ENCODE measurements at regions not wholly inside any gene's neighbourhood (a gene's known extent, or its start where the extent isn't known, plus 50 kb on each side); places are given as distances from the start of the nearest gene placed in this dataset.

GRCh38 chr1:8134546-8135235 is 108.6 kb upstream of the ERRFI1 start:
- H2BK120ac ChIP-seq (ENCODE audit: low read depth, low read length): peak overlapping the region; percentile 90

GRCh38 chr1:8133657-8134430 is 107.7 kb upstream of the ERRFI1 start:
- H4K8ac ChIP-seq (ENCODE audit: low read length): no peak overlapping the region
- H3K4me1 ChIP-seq (ENCODE audit: control insufficient read depth, insufficient read depth, low read depth, low read length): peaks cover 20% of the 10 kb centered on the region
- H3K9me3 ChIP-seq (ENCODE audit: control insufficient read depth, low read length): no peaks in the 10 kb centered on the region
- H3K27ac ChIP-seq (ENCODE audit: low read length, poor library complexity, severe bottlenecking): peak overlapping the region; percentile 85
- H3K4me2 ChIP-seq (ENCODE audit: low read length, poor library complexity, severe bottlenecking): peak overlapping the region; percentile 25
- H2AK5ac ChIP-seq (ENCODE audit: low read length, severe bottlenecking): peak overlapping the region; percentile 53
- H2BK12ac ChIP-seq (ENCODE audit: low read length in 2 of 2): peak overlapping the region; percentile 35 to 65
- H2BK5ac ChIP-seq (ENCODE audit: low read depth, low read length, poor library complexity, severe bottlenecking): no peak overlapping the region
- no peaks in the 10 kb centered on the region for H3K27me3 ChIP-seq (ENCODE audit: control insufficient read depth in 1 of 2, insufficient read depth in 1 of 2, low read length in 2 of 2)
- H3K4me3 ChIP-seq (ENCODE audit: insufficient read depth in 1 of 2, low read depth in 1 of 2, low read length in 2 of 2): peak overlapping the region in 1 of 2 experiments; percentile 60
- no peak overlapping the region for H2AFZ ChIP-seq (ENCODE audit: low read depth, low read length)
- peak overlapping the region; percentile 76 for H4K91ac ChIP-seq (ENCODE audit: low read length)
- H3K36me3 ChIP-seq (ENCODE audit: control insufficient read depth in 1 of 2, insufficient read depth in 2 of 2, low read depth in 1 of 2, low read length in 2 of 2): no peaks in the 10 kb centered on the region
- no peak overlapping the region for H3K23ac ChIP-seq (ENCODE audit: low read length in 2 of 2)
- no peak overlapping the region for H2BK15ac ChIP-seq (ENCODE audit: low read depth, poor library complexity, severe bottlenecking)
- H2BK120ac ChIP-seq (ENCODE audit: low read depth, low read length): no peak overlapping the region
- no peaks in the 10 kb centered on the region for H3K79me1 ChIP-seq (replicated peaks; ENCODE audit: low read length, poor library complexity, severe bottlenecking)
- H3K14ac ChIP-seq (ENCODE audit: low read length in 2 of 2): no peak overlapping the region
- DNase-seq: peak; percentile 95
- H3K4ac ChIP-seq (ENCODE audit: low read depth in 1 of 2, low read length in 2 of 2): peak overlapping the region in 1 of 2 experiments; percentile 81
- peak overlapping the region in 1 of 2 experiments; percentile 69 for H3K18ac ChIP-seq (ENCODE audit: low read depth in 1 of 2, low read length in 2 of 2)
- WGBS: 0% methylated on average over 1 of the region's 4 CpGs
- peak overlapping the region; percentile 75 for H3K9ac ChIP-seq (ENCODE audit: low read length)

More at GRCh38 chr1:8134546-8135235, 108.6 kb upstream of the ERRFI1 start:
- H2AK5ac ChIP-seq (ENCODE audit: low read length, severe bottlenecking): peak overlapping the region; percentile 12
- peak overlapping the region; percentile 85 for H3K27ac ChIP-seq (ENCODE audit: low read length, poor library complexity, severe bottlenecking)
- peak overlapping the region in 1 of 2 experiments; percentile 68 for H3K14ac ChIP-seq (ENCODE audit: low read length in 2 of 2)
- peak; percentile 66 for DNase-seq
- peak overlapping the region; percentile 85 to 88 for H3K18ac ChIP-seq (ENCODE audit: low read depth in 1 of 2, low read length in 2 of 2)
- no peaks in the 10 kb centered on the region for H3K79me1 ChIP-seq (replicated peaks; ENCODE audit: low read length, poor library complexity, severe bottlenecking)
- WGBS: 84% methylated on average over 14 of the region's 14 CpGs
- H2AFZ ChIP-seq (ENCODE audit: low read depth, low read length): no peak overlapping the region
- H3K23ac ChIP-seq (ENCODE audit: low read length in 2 of 2): no peak overlapping the region
- peak overlapping the region; percentile 38 for H4K8ac ChIP-seq (ENCODE audit: low read length)
- no peak overlapping the region for H3K4me2 ChIP-seq (ENCODE audit: low read length, poor library complexity, severe bottlenecking)
- H3K4me3 ChIP-seq (ENCODE audit: insufficient read depth in 1 of 2, low read depth in 1 of 2, low read length in 2 of 2): peak overlapping the region in 1 of 2 experiments; percentile 60
- H2BK15ac ChIP-seq (ENCODE audit: low read depth, poor library complexity, severe bottlenecking): peak overlapping the region; percentile 58
- H2BK12ac ChIP-seq (ENCODE audit: low read length in 2 of 2): peak overlapping the region; percentile 64 to 92
- H2BK5ac ChIP-seq (ENCODE audit: low read depth, low read length, poor library complexity, severe bottlenecking): no peak overlapping the region
- peak overlapping the region; percentile 75 for H3K9ac ChIP-seq (ENCODE audit: low read length)
- H3K4me1 ChIP-seq (ENCODE audit: control insufficient read depth, insufficient read depth, low read depth, low read length): peaks cover 20% of the 10 kb centered on the region
- no peaks in the 10 kb centered on the region for H3K9me3 ChIP-seq (ENCODE audit: control insufficient read depth, low read length)
- no peaks in the 10 kb centered on the region for H3K36me3 ChIP-seq (ENCODE audit: control insufficient read depth in 1 of 2, insufficient read depth in 2 of 2, low read depth in 1 of 2, low read length in 2 of 2)
- peak overlapping the region; percentile 77 for H4K91ac ChIP-seq (ENCODE audit: low read length)
- peak overlapping the region; percentile 42 to 75 for H3K4ac ChIP-seq (ENCODE audit: low read depth in 1 of 2, low read length in 2 of 2)
- no peaks in the 10 kb centered on the region for H3K27me3 ChIP-seq (ENCODE audit: control insufficient read depth in 1 of 2, insufficient read depth in 1 of 2, low read length in 2 of 2)

- Histone ChIP-seq H2AK5ac (ENCODE audit: low read length, severe bottlenecking) (peak overlapping the region; percentile 61), H3K27ac (ENCODE audit: low read length, poor library complexity, severe bottlenecking) (peak overlapping the region; percentile 73), H2BK15ac (ENCODE audit: low read depth, poor library complexity, severe bottlenecking) (peak overlapping the region; percentile 73), H2BK12ac (ENCODE audit: low read length in 2 of 2) (peak overlapping the region; percentile 89 to 99), H3K14ac (ENCODE audit: low read length in 2 of 2) (peak overlapping the region in 1 of 2 experiments; percentile 35), H3K27me3 (ENCODE audit: control insufficient read depth in 1 of 2, insufficient read depth in 1 of 2, low read length in 2 of 2) (no peaks in the 10 kb centered on the region), H4K8ac (ENCODE audit: low read length) (peak overlapping the region; percentile 95), H2BK5ac (ENCODE audit: low read depth, low read length, poor library complexity, severe bottlenecking) (no peak overlapping the region), H3K4me2 (ENCODE audit: low read length, poor library complexity, severe bottlenecking) (no peak overlapping the region), H3K9me3 (ENCODE audit: control insufficient read depth, low read length) (no peaks in the 10 kb centered on the region), H3K36me3 (ENCODE audit: control insufficient read depth in 1 of 2, insufficient read depth in 2 of 2, low read depth in 1 of 2, low read length in 2 of 2) (no peaks in the 10 kb centered on the region), H3K9ac (ENCODE audit: low read length) (peak overlapping the region; percentile 75), H3K4me3 (ENCODE audit: insufficient read depth in 1 of 2, low read depth in 1 of 2, low read length in 2 of 2) (peak overlapping the region in 1 of 2 experiments; percentile 61), H3K18ac (ENCODE audit: low read depth in 1 of 2, low read length in 2 of 2) (peak overlapping the region; percentile 64 to 94), H3K4ac (ENCODE audit: low read depth in 1 of 2, low read length in 2 of 2) (peak overlapping the region; percentile 82 to 90), H2AFZ (ENCODE audit: low read depth, low read length) (no peak overlapping the region), H2BK120ac (ENCODE audit: low read depth, low read length) (peak overlapping the region; percentile 91), H4K91ac (ENCODE audit: low read length) (peak overlapping the region; percentile 94), H3K4me1 (ENCODE audit: control insufficient read depth, insufficient read depth, low read depth, low read length) (peaks cover 16% of the 10 kb centered on the region), H3K79me1 (replicated peaks; ENCODE audit: low read length, poor library complexity, severe bottlenecking) (no peaks in the 10 kb centered on the region), H3K23ac (ENCODE audit: low read length in 2 of 2) (no peak overlapping the region)
- WGBS: 44% methylated on average over 5 of the region's 5 CpGs
- DNase-seq: peak; percentile 25
Observed at GRCh38 chr1:8133190-8133589, 107.1 kb upstream of the ERRFI1 start.

GRCh38 chr1:8127171-8127641 is 101.1 kb upstream of the ERRFI1 start:
- no peak overlapping the region for H3K23ac ChIP-seq (ENCODE audit: low read length in 2 of 2)
- no peak overlapping the region for H3K4me2 ChIP-seq (ENCODE audit: low read length, poor library complexity, severe bottlenecking)
- H3K14ac ChIP-seq (ENCODE audit: low read length in 2 of 2): peak overlapping the region in 1 of 2 experiments; percentile 53
- H3K79me1 ChIP-seq (replicated peaks; ENCODE audit: low read length, poor library complexity, severe bottlenecking): no peaks in the 10 kb centered on the region
- WGBS: 92% methylated on average over 3 of the region's 3 CpGs
- DNase-seq: peak; percentile 50
- H3K27ac ChIP-seq (ENCODE audit: low read length, poor library complexity, severe bottlenecking): no peak overlapping the region
- peak overlapping the region in 1 of 2 experiments; percentile 75 for H2BK12ac ChIP-seq (ENCODE audit: low read length in 2 of 2)
- H3K9ac ChIP-seq (ENCODE audit: low read length): peak overlapping the region; percentile 71
- H3K4me1 ChIP-seq (ENCODE audit: control insufficient read depth, insufficient read depth, low read depth, low read length): peaks cover 2% of the 10 kb centered on the region
- H2BK120ac ChIP-seq (ENCODE audit: low read depth, low read length): peak overlapping the region; percentile 29
- H3K18ac ChIP-seq (ENCODE audit: low read depth in 1 of 2, low read length in 2 of 2): peak overlapping the region; percentile 71 to 88
- no peak overlapping the region for H2AK5ac ChIP-seq (ENCODE audit: low read length, severe bottlenecking)
- H4K8ac ChIP-seq (ENCODE audit: low read length): peak overlapping the region; percentile 75
- H3K4ac ChIP-seq (ENCODE audit: low read depth in 1 of 2, low read length in 2 of 2): peak overlapping the region; percentile 15 to 81
- peaks cover 11% of the 10 kb centered on the region for H3K9me3 ChIP-seq (ENCODE audit: control insufficient read depth, low read length)
- H3K27me3 ChIP-seq (ENCODE audit: control insufficient read depth in 1 of 2, insufficient read depth in 1 of 2, low read length in 2 of 2): no peaks in the 10 kb centered on the region
- no peak overlapping the region for H2BK15ac ChIP-seq (ENCODE audit: low read depth, poor library complexity, severe bottlenecking)
- no peak overlapping the region for H2AFZ ChIP-seq (ENCODE audit: low read depth, low read length)
- no peak overlapping the region for H2BK5ac ChIP-seq (ENCODE audit: low read depth, low read length, poor library complexity, severe bottlenecking)
- peak overlapping the region; percentile 4 for H4K91ac ChIP-seq (ENCODE audit: low read length)
- H3K36me3 ChIP-seq (ENCODE audit: control insufficient read depth in 1 of 2, insufficient read depth in 2 of 2, low read depth in 1 of 2, low read length in 2 of 2): no peaks in the 10 kb centered on the region
- no peak overlapping the region for H3K4me3 ChIP-seq (ENCODE audit: insufficient read depth in 1 of 2, low read depth in 1 of 2, low read length in 2 of 2)

Measured in mesenchymal stem cell (in vitro differentiated cells and primary cell).